Activated CD4-positive, CD25-positive, alpha-beta regulatory T cell treated with anti-CD3 and anti-CD28 coated beads, Interleukin-2, amount 50 U/mL, for 16 hours (primary cell): ENCODE measurements at regions not wholly inside any gene's neighbourhood (a gene's known extent, or its start where the extent isn't known, plus 50 kb on each side); places are given as distances from the start of the nearest gene placed in this dataset.

Experiments
- DNase-seq: peaks from one replicate; pipeline ENCODE4 v3.0.0-alpha.2; 2020; ENCODE audit warnings: low read depth, low spot score

DNA sequence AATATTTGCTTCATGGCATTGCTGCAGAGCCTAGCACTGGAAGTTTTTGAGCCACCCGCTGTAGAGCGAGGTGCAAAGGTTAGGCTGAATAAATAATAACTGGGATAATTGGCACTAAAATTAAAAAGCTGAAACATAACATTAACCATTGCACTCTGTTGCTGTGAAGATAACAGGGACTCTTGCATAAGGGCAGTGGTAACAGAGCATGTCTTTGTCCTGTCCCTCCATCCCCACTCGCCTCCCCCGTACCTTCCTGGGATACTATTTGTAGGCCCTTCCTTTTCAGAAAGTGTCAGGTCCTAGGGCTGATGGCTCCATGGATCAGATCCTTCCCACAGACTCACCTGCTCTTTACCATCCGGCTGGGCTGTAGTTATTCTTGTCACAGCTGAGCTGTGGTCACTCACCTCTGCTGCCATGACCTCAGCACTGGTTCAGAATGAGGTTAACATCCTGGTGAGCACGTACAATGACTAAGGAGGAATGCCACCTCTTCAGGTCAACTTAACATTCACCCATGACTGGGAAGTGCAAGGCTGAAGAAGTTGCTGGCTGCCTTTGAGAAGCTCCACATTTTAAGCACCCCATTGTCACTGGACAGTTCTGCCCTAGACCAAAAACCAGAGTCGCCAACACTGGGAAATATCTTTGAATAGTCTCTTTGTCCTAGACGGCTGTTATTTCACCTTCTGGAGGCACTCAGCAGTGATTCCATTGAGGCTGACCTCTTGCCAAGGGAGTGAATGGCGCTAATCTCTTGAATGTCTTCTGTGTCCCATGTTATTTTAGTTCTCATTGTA is 103.2 kb upstream of the KIRREL3 start:
- no peak for DNase-seq

DNA sequence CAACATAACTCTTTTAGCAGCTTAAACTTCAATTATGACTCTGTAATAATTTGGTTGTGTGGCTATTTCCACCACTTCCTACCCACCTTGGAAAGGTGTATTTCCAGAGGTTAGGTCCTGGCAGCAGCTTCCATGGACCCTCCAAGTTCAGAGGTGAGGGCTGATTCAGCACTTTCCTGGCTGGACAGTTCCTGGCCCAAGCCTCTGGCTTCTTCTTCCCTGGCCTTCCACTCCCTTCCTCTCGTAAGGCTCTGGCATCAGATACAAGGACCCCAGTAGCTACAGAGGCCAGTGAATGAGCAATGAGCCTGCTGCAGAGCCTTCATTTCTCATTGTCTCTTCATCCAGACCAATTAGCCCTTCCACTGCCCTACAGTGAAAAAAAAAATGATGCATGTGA is 98.1 kb upstream of the KIRREL3 start:
- DNase-seq = no peak

DNA sequence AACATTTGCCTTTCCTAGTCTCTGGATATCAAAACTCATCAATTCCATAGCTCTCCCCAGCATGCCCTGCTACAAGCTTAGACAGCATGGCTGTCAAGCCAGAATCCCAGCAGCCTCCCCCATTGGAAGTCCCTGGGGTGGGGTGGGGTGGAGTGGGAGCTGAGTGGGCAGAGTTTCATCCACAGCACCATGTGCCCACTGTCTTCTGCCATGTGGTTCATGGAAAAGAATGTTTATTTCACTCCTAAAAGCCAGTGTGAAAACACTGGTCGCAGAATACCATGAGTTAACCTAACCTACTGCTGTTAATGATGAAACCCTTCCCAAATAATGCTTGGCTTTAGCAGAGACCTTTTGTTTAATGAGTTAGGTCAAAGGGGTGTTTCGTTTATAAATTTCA is 80.2 kb upstream of the KIRREL3 start:
- no peak for DNase-seq

DNA sequence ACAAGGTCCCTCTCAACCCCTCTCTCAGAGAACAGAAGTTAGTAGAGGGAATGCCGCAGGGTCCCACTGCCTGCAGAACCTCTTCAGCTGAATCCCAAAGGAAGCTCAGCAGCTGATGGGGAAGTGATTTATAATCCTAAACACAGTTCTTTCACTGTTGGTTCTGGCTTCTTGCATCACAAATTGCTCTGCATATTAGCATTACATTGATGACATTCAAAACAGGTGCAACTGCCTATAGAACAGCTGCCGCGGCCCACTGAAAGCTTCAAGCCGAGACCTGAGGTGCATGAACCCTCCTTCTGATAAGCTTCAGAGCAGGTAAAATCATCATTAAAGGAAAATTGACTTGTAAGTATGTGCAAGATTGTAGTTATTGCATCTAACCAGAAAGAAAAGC is 75.2 kb upstream of the KIRREL3 start:
- DNase-seq = no peak

DNA sequence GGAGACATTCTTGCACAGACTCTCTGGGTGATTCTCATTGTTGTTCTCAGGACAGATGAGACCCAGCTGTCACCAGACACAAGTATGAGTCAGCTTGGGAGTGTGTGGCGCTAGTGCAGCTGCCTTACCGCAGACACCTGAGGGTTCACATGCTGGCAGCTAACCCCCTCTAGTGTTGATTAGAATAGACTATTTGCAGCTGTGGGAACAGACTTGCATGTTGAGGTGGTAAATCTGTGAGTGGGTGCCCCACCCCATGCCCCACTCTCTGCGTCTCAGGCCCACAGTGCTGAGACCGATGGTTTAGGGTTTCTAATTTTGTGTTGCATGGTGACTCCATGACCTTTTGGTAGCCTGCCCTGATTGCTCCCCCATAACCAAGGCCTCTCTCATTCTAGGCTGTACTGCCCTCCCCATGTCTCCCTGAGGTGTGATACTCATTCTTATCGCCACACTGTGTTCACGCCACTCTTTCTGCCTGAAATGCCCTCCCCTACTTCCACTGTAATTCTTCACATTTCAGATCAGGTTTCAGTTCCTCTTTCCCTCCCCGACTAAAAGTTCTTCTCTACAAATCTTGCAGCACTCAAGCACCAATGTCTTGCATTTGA is 73.7 kb upstream of the KIRREL3 start:
- no peak for DNase-seq

DNA sequence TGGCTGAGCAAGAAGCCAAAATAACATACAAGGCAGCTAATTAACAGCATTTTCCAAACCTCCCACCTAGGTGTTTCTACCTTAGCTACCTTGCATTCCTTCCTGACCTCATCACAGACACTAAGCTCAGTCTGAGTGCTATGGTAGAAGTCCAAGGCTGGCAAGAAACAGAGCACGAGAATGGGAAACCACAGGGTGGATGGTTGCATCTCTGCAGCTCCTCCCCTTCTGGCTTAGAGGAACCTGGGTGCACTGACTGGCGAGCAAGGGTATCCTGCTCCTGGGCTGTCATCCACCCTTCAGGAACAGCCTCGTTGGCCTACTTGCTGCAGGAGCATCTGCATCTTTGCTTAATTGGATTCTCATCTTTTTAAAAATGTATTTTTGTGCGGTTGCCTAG is 73.1 kb upstream of the KIRREL3 start:
- DNase-seq = no peak

DNA sequence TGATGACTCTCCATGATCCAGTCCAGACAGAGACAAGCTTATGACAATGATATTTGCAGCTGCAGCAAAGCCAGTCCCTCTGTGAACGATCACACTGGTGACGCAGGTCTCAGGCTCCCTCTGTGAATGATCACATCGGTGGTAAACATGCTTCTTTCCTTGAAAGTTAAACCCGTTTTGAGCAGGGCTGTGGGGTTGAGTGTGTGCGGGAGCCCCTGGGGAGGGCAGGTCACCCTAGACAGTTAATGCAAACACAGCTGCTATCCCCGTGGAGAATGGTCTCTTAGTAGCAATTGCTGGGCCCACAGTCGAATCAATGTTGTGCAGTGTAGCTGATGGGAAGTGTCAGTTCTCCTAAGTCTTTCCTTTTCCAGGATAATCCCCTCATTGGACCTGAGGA is 71.0 kb upstream of the KIRREL3 start:
- no peak for DNase-seq

DNA sequence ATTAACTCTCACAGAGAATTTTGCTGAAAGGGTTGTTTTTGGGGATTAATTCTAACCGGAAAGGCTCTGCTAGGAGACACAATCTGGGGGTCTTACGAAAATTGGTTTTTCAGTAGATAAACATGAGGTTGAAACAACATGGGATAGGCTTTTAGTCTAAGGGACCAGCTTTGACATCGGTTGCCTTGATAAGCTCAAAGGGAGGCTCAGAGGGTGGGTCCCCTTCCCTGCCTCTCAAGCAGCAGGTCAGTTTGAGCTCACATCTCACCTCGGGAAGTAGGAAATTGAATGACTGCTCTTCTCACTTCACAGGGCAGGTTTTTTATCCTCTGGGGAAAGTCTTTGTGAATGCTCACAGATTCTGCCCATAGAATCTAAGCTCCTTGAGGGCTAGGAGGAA is 70.2 kb upstream of the KIRREL3 start:
- DNase-seq = no peak

DNA sequence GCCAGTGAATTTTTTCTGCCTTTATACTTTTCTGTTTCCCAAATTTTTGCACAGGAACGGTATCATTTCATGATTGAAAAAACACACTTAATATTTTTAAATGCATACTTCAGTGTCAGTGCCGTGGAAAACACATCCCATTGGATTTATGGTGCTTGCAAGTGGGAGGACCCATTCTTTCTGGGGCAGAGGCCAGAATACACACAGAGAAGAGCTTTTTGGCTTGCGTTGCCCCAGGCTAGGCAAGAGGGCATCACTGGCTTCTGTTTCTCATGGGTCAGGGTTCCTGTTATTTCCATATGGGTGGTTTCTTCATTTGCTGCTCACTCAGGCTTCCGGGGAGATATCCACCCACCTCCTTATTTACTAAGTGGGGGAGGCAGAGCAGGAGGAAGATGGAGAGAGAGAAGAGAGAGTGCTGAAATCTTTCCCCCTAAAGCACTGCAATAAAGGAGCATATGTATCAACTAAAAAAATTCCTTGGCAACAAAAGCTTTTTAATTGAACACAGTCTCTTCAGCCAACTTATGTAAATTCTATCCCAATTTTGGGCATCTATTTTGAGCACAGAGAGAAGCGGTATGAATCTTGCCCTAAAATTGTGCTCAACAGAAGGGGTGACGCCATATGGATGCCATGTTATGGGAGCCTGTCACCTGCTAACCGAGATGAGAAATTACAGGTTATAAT is 66.0 kb upstream of the KIRREL3 start:
- DNase-seq = no peak

DNA sequence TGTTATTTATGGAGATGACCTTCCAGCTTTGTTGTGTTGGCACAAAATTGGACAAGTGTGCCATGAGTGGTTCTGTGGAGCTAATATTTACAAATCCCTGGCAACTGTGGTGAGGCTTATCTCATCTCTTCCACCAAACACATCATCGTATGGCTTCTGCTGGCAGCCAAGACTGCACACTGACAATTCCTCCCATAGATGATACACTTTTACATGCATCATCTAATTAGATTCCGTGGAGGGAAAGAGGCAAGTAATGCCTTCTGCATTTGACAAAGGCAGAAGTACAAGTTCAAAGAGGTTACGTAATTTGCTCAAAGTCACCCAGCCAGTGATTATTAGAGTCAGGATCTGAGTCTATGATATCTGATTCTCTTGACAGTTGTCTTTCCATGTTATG is 62.7 kb upstream of the KIRREL3 start:
- no peak for DNase-seq

DNA sequence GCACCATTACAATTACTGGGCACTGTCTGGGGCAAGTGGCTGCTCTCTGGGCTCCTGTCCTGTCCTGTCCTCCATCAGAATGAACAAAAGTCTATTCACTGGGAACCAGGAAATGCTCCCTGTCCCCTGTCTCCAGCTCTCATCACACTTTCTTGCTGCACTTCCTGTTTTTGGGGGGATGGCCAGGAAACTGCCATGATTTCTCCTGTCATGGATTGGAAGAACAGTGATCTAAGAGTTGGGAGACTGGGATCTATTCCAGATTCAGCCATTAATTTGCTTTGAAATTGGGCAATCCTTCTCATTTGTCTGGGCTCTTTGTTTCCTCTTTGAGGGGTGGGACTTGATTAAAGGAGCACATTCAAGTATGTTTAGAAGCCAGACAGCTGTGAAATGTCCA is 61.4 kb upstream of the KIRREL3 start:
- no peak for DNase-seq

DNA sequence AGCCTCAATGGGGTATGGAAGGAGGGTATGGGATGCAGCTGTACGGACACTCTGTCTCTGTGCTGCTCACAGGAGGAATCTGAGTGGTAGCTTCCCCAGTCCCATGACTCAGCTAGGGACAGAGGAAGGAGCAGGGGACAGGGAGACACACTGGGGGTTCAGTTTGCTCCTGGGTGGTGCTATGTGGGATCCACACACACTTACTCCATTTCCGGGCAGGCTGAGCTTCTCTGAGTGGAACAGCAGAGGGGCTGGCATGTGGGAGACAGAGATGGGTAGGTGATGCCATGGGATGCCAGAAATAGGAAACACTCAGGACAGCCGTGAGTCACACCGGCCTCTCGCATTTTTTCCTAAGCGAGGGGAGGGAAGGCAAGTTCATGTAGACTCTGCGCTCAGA is 59.2 kb upstream of the KIRREL3 start:
- DNase-seq = no peak

DNA sequence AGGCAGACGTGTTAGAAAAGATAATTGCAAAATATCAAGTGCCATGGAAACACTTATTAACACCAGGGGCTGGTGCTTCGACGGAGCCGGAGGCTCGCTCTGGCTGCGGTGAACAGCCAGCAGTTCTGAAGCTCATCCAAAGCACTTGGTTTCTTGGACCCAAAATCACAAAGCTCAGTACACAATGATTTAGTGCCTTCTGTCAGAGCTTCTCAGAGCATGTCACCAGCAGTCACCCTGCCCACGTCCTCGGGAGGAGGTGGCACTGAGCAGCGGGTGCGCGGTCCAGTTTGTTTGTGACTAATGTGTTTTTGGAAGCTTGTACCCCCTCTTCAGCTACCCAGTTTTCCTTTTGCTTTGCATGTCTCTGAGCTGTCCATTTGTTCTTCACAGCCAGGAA is 58.7 kb upstream of the KIRREL3 start:
- no peak for DNase-seq

DNA sequence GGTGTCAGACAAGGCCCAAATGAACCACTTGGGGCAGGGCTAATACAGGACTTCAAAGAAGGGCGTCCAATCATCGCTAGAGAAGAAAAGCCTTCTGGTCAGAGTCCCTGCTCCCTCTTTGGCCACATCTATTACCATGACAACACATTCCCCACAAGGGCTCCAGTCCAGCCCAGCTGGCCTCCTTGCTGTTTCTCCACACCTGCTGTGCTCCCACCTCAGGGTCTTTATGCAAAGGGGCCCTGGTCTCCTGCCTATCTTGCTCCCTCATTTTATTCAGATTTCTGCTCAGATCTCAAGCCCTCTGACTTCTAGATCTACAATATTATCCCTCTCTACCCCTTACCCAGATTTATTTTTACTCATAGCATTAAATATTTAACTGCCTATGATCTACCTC is 58.0 kb upstream of the KIRREL3 start:
- no peak for DNase-seq

DNA sequence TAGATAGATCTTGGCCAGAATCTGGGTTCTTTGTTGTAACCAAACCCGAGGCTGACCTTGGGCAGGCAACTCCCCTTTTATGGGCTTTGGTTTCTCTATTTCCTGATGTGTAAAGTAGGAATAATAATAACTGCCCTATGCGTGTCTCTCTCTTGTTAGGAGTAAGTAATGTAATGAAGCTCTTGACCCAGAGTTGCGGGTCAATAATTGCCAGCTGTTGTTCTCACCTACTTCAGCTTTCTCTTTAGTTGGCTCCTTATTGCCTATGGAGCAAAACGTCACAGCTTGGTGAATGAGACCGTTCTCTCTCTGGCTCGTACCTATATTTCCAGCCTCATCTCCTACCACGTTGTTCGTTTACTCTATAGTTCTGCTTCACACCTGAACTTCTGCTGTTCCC is 56.6 kb upstream of the KIRREL3 start:
- DNase-seq = no peak

DNA sequence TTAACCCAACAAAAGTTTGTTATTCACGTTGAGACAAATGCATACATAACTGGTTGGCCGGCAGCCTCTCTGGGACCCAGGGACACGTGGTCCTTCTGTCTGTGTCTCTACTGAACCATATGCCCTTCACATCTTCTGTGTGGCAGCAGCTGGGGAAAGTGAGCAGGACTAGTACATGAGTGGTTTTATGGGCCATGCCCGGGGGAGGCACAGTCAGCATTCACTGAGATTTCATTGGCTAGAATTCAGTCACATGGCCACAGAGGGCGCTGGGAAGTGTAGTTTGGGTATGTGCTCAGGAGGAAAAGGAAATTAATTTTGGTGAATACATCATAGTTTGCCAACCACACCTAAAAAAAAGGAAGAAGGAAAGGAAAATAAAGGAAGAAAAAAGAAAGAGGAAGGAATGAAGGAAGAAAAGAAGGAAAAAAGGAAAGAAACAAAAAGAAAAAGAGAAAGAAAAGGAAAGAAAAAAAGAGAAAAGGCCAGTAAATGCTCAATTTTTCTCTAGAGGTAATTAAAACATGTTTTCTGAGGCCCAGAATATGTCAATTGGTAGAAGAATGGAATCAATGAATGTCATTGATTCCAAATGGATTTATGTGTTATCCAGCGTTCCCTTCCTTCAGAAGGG is 55.9 kb upstream of the KIRREL3 start:
- no peak for DNase-seq

DNA sequence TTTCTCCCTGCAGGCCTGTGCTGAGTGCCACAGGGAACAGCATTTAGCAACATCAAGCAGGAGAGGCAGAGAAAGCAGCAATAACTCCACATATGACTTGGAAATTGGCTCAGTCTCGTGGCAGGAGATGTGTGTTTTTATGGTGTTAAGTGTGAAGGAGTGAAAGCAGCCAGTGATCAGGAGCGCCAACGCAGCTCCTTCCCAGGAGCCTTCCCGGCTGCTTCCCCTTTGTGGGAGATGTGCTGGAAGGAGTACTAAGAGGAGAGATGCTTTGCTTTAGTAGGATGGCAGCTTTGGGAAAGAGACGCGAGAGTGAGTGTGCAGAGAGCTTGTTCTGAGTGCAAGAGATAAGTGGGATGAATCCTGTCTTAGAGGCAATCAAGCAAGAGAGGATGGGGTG is 54.7 kb upstream of the KIRREL3 start:
- no peak for DNase-seq

DNA sequence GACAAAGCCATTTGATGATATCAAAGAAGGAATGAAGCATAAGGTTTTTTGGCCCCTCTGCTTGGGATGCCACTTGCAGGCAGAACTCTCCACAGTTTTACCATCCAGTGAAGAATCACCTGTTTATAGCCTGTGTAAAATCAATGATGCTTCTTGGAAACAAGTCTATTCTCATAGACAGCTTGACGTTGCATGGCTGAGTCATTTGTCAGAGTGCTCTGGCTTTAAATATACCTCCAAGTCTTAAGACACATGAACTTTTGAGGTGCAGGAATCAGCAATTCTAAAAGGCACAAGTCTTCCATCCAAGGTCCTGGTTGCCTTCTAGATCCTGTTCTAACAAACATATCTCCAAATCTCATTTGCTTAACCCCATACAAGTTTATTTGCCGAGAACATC is 53.6 kb upstream of the KIRREL3 start:
- no peak for DNase-seq

DNA sequence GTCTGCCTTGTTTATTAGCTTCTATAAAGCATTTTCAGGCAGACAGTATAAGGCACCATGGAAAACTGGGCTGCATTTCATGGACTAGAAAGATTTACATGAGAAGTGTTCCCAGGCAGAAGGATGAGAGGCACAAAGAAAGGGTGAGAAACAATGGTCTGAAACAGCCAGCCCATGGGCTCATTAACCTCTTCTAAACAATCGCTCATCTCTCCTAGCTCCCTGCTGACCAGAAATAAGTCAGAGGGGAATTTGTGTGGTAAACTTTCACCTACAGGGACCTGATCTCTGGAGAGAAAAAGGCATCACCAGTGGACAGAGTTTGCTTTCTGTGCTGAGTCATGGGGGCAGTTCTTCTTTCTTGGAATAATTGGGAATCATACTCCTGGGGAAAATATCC is 51.8 kb upstream of the KIRREL3 start:
- DNase-seq = no peak
